Suprapubic skin (tissue), 4 donors: ENCODE measurements at regions not wholly inside any gene's neighbourhood (a gene's known extent, or its start where the extent isn't known, plus 50 kb on each side); places are given as distances from the start of the nearest gene placed in this dataset.

ENCODE experiments used
- DNase-seq, 2 donors: peaks; one replicate each; pipeline ENCODE4 v3.0.0-alpha.2; 2019; ENCODE audit warnings: low spot score in 2 of 2
- H3K27ac ChIP-seq: fragments of 200-600 bp; sonication (generic); one replicate; pipeline ENCODE4 v1.5.1; 2019
- H3K27me3 ChIP-seq: fragments of 200-600 bp; sonication (generic); one replicate; pipeline ENCODE4 v1.5.1; 2019
- H3K36me3 ChIP-seq: fragments of 200-600 bp; sonication (generic); one replicate; pipeline ENCODE4 v1.5.1; 2019
- H3K4me1 ChIP-seq: fragments of 200-600 bp; sonication (generic); one replicate; pipeline ENCODE4 v1.5.1; 2019
- H3K4me3 ChIP-seq: fragments of 200-600 bp; sonication (generic); one replicate; pipeline ENCODE4 v1.5.1; 2019; ENCODE audit warnings: mild to moderate bottlenecking
- H3K9me3 ChIP-seq: fragments of 200-600 bp; sonication (generic); one replicate; pipeline ENCODE4 v1.5.1; 2019
- CTCF ChIP-seq, 2 donors: fragments of 200-600 bp in 1 of 2; fragments of 450-650 bp in 1 of 2; sonication (generic) in 1 of 2; IDR thresholded peaks; one replicate each; pipeline ENCODE4 v1.5.1; 2016 to 2019; ENCODE audit warnings: antibody characterized with exemption in 2 of 2, mild to moderate bottlenecking in 1 of 2, moderate library complexity in 1 of 2
- EP300 ChIP-seq: sonication (generic); formaldehyde crosslinking; IDR thresholded peaks from one replicate; pipeline ENCODE4 v1.6.1; 2017; ENCODE audit warnings: antibody characterized with exemption
- POLR2A ChIP-seq, 2 donors: fragments of 450-650 bp; IDR thresholded peaks; one replicate each; pipeline ENCODE4 v1.6.1; 2017; ENCODE audit warnings: antibody characterized with exemption in 2 of 2, mild to moderate bottlenecking in 2 of 2, moderate library complexity in 2 of 2
- POLR2AphosphoS5 ChIP-seq, 3 donors: sonication (generic); formaldehyde crosslinking; IDR thresholded peaks; one replicate each; pipeline ENCODE4 v1.6.1; 2017; ENCODE audit warnings: antibody characterized with exemption in 3 of 3
- WGBS: methylation state at CpG from one replicate; pipeline ENCODE4 v1.1.5; 2018; 5-methylcytosine and 5-hydroxymethylcytosine counted together

- H3K27me3 ChIP-seq = no peaks in the 10 kb centered on the region
- no peaks in the 10 kb centered on the region for H3K9me3 ChIP-seq
- TF ChIP-seq POLR2A (IDR thresholded peaks at IDR 0.05) = no peak
- no peak for TF ChIP-seq POLR2AphosphoS5 (IDR thresholded peaks at IDR 0.05)
- TF ChIP-seq CTCF (IDR thresholded peaks at IDR 0.05) = no peak
- no peak for TF ChIP-seq EP300
- no peaks in the 10 kb centered on the region for H3K36me3 ChIP-seq
- H3K4me1 ChIP-seq = peaks cover 3% of the 10 kb centered on the region
- WGBS = 88% methylated on average over 1 of the region's 1 CpG
- H3K27ac ChIP-seq = no peak overlapping the region
- DNase-seq = no peak
- H3K4me3 ChIP-seq = no peak overlapping the region
Observed at GRCh38 chr6:16063580-16063979, 65.3 kb upstream of the MYLIP start.

GRCh38 chr6:16061818-16062217 is 67.1 kb upstream of the MYLIP start:
- no peaks in the 10 kb centered on the region for H3K36me3 ChIP-seq
- H3K4me3 ChIP-seq = no peak overlapping the region
- H3K27me3 ChIP-seq = no peaks in the 10 kb centered on the region
- TF ChIP-seq EP300 = no peak
- no peak for TF ChIP-seq POLR2A (IDR thresholded peaks at IDR 0.05)
- no peak for TF ChIP-seq CTCF (IDR thresholded peaks at IDR 0.05)
- no peak for TF ChIP-seq POLR2AphosphoS5 (IDR thresholded peaks at IDR 0.05)
- no peaks in the 10 kb centered on the region for H3K9me3 ChIP-seq
- H3K27ac ChIP-seq = no peak overlapping the region
- DNase-seq = no peak
- H3K4me1 ChIP-seq = no peaks in the 10 kb centered on the region
- 87% methylated on average over 2 of the region's 2 CpGs for WGBS

- TF ChIP-seq POLR2A (IDR thresholded peaks at IDR 0.05) = no peak
- no peak for TF ChIP-seq POLR2AphosphoS5 (IDR thresholded peaks at IDR 0.05)
- no peak for TF ChIP-seq CTCF (IDR thresholded peaks at IDR 0.05)
- no peak for TF ChIP-seq EP300
- no peaks in the 10 kb centered on the region for H3K27me3 ChIP-seq
- H3K4me1 ChIP-seq = no peaks in the 10 kb centered on the region
- 71% methylated on average over 3 of the region's 3 CpGs for WGBS
- no peak overlapping the region for H3K27ac ChIP-seq
- H3K36me3 ChIP-seq = no peaks in the 10 kb centered on the region
- no peak for DNase-seq
- H3K9me3 ChIP-seq = no peaks in the 10 kb centered on the region
- H3K4me3 ChIP-seq = no peak overlapping the region
Observed at GRCh38 chr6:16060039-16060438, 68.8 kb upstream of the MYLIP start.

- no peaks in the 10 kb centered on the region for H3K9me3 ChIP-seq
- DNase-seq = no peak
- H3K4me1 ChIP-seq = no peaks in the 10 kb centered on the region
- no peaks in the 10 kb centered on the region for H3K36me3 ChIP-seq
- no peak overlapping the region for H3K27ac ChIP-seq
- H3K27me3 ChIP-seq = no peaks in the 10 kb centered on the region
- TF ChIP-seq POLR2A (IDR thresholded peaks at IDR 0.05) (no peak), POLR2AphosphoS5 (IDR thresholded peaks at IDR 0.05) (no peak), EP300 (no peak), CTCF (IDR thresholded peaks at IDR 0.05) (no peak)
- no peak overlapping the region for H3K4me3 ChIP-seq
- 62% methylated on average over 7 of the region's 7 CpGs for WGBS
Observed at GRCh38 chr6:16059496-16059895, 69.4 kb upstream of the MYLIP start.

- Histone ChIP-seq H3K4me1 (no peaks in the 10 kb centered on the region), H3K27ac (no peak overlapping the region), H3K4me3 (no peak overlapping the region), H3K27me3 (no peaks in the 10 kb centered on the region), H3K36me3 (no peaks in the 10 kb centered on the region), H3K9me3 (no peaks in the 10 kb centered on the region)
- DNase-seq = no peak
- TF ChIP-seq POLR2AphosphoS5 (IDR thresholded peaks at IDR 0.05) (no peak), POLR2A (IDR thresholded peaks at IDR 0.05) (no peak), EP300 (no peak), CTCF (IDR thresholded peaks at IDR 0.05) (no peak)
- WGBS = 89% methylated on average over 4 of the region's 4 CpGs
Observed at GRCh38 chr6:16058929-16059345, 69.9 kb upstream of the MYLIP start.
